B cell (primary cell): ENCODE measurements at regions not wholly inside any gene's neighbourhood (a gene's known extent, or its start where the extent isn't known, plus 50 kb on each side); places are given as distances from the start of the nearest gene placed in this dataset.

Experiments used
- ATAC-seq: fragments of 200-7000 bp; cut with Tn5 transposase; one replicate; pipeline ENCODE4 v1.10.0; 2021; ENCODE audit warnings: low read depth, mild to moderate bottlenecking, moderate number of reproducible peaks, moderate library complexity
- CTCF ChIA-PET: fragments of 350-600 bp; sonication (Branson Sonifier 250); formaldehyde crosslinking; loops from one replicate; lab custom pipeline; 2021; ENCODE audit warnings: antibody characterized with exemption, inconsistent platforms; lab: Charles Lee
- POLR2A ChIA-PET: fragments of 350-600 bp; sonication (Branson Sonifier 250); formaldehyde crosslinking; loops from one replicate; lab custom pipeline; 2021; ENCODE audit warnings: antibody characterized with exemption; lab: Charles Lee
- DNase-seq: peaks from one replicate; pipeline ENCODE4 v3.0.0; 2013
- H2AFZ ChIP-seq: 2 replicates; pipeline ENCODE4 v1.6.1; 2012; ENCODE audit warnings: mild to moderate bottlenecking, low read depth, low read length; ENCODE audit not compliant: insufficient read depth, poor library complexity, severe bottlenecking
- H3K27ac ChIP-seq, 2 donors: 1 replicate in 1 of 2; 2 replicates in 1 of 2; pipeline ENCODE4 v1.5.1; 2012 to 2013; ENCODE audit warnings: low read length in 2 of 2, mild to moderate bottlenecking in 2 of 2, moderate library complexity in 1 of 2
- H3K27me3 ChIP-seq, 4 experiments: fragments of 200-600 bp in 1 of 4; sonication (generic) in 1 of 4; replicated peaks in 1 of 4; 1 replicate in 2 of 4; 2 replicates in 2 of 4; pipeline versions ENCODE4 v1.6.1 to v1.7.0; 2013 to 2016; ENCODE audit warnings: low read length in 3 of 4, mild to moderate bottlenecking in 2 of 4, mixed read lengths in 1 of 4, moderate library complexity in 1 of 4; ENCODE audit not compliant: insufficient read depth in 4 of 4, control insufficient read depth in 3 of 4; ENCODE audit errors: control extremely low read depth in 1 of 4
- H3K36me3 ChIP-seq, 2 experiments: replicated peaks in 1 of 2; 1 replicate in 1 of 2; 2 replicates in 1 of 2; pipeline versions ENCODE4 v1.6.1 to v1.7.1; 2013; ENCODE audit warnings: low read length in 1 of 2; ENCODE audit not compliant: insufficient read depth in 2 of 2, control insufficient read depth in 1 of 2; ENCODE audit errors: control extremely low read depth in 1 of 2, extremely low read depth in 1 of 2
- H3K4me1 ChIP-seq, 2 donors: fragments of 200-600 bp in 1 of 2; sonication (generic) in 1 of 2; 1 replicate in 1 of 2; 2 replicates in 1 of 2; pipeline versions ENCODE4 v1.5.1 to v1.6.1; 2013 to 2017; ENCODE audit warnings: low read length in 2 of 2; ENCODE audit not compliant: control insufficient read depth in 2 of 2, insufficient read depth in 2 of 2
- H3K4me2 ChIP-seq: replicated peaks from 2 replicates; pipeline ENCODE3; 2012; ENCODE audit warnings: mild to moderate bottlenecking, low read depth, low read length; ENCODE audit not compliant: poor library complexity, severe bottlenecking
- H3K4me3 ChIP-seq, 5 experiments: fragments of 200-600 bp in 1 of 5; sonication (generic) in 1 of 5; 1 replicate in 3 of 5; 2 replicates in 2 of 5; pipeline versions ENCODE4 v1.5.1 to v1.7.0; 2011 to 2016; ENCODE audit warnings: low read length in 4 of 5, mild to moderate bottlenecking in 4 of 5, low read depth in 2 of 5, control low read depth in 1 of 5, moderate library complexity in 1 of 5; ENCODE audit not compliant: insufficient read depth in 1 of 5; ENCODE audit errors: control extremely low read depth in 1 of 5, extremely low read depth in 1 of 5
- H3K79me2 ChIP-seq: fragments of 200-600 bp; sonication (generic); one replicate; pipeline ENCODE4 v1.6.0; 2016; ENCODE audit warnings: low read length; ENCODE audit not compliant: control insufficient read depth, insufficient read depth
- H3K9ac ChIP-seq: fragments of 200-600 bp; sonication (generic); 2 replicates; pipeline ENCODE4 v1.6.1; 2017; ENCODE audit warnings: mild to moderate bottlenecking, low read length, moderate library complexity
- H3K9me3 ChIP-seq, 3 donors: one replicate each; pipeline versions ENCODE4 v1.6.1 to v1.7.1; 2013; ENCODE audit warnings: low read length in 2 of 3; ENCODE audit not compliant: control insufficient read depth in 2 of 3, insufficient read depth in 1 of 3; ENCODE audit errors: control extremely low read depth in 1 of 3
- H4K20me1 ChIP-seq: 2 replicates; pipeline ENCODE4 v1.6.0; 2012; ENCODE audit warnings: mild to moderate bottlenecking, low read length; ENCODE audit not compliant: insufficient read depth, control insufficient read depth, poor library complexity, severe bottlenecking
- H3K27ac Mint-ChIP-seq: one replicate; pipeline ENCODE4 v1.8.0; 2021; ENCODE audit warnings: mixed read lengths
- H3K27me3 Mint-ChIP-seq: one replicate; pipeline ENCODE4 v1.8.0; 2021; ENCODE audit warnings: mixed read lengths
- H3K4me1 Mint-ChIP-seq: one replicate; pipeline ENCODE4 v1.8.0; 2021; ENCODE audit warnings: mixed read lengths
- H3K4me3 Mint-ChIP-seq: one replicate; pipeline ENCODE4 v1.8.0; 2021; ENCODE audit warnings: mixed read lengths
- H3K9me3 Mint-ChIP-seq: one replicate; pipeline ENCODE4 v1.8.0; 2022; ENCODE audit warnings: mixed read lengths; ENCODE audit not compliant: insufficient read depth
- CTCF ChIP-seq: fragments of 200-600 bp; IDR thresholded peaks from one replicate; pipeline ENCODE4 v1.8.0; 2022; ENCODE audit warnings: antibody characterized with exemption, mild to moderate bottlenecking
- EZH2 ChIP-seq: IDR thresholded peaks from 2 replicates; pipeline ENCODE4 v1.6.1; 2012; ENCODE audit warnings: borderline replicate concordance, low read depth, mild to moderate bottlenecking, moderate library complexity, low read length; ENCODE audit not compliant: insufficient read depth, poor library complexity, severe bottlenecking
- WGBS: methylation state at CpG from one replicate; pipeline ENCODE4 v1.1.5; 2013; ENCODE audit warnings: missing lambda C conversion rate; ENCODE audit not compliant: insufficient coverage; 5-methylcytosine and 5-hydroxymethylcytosine counted together
- intact Hi-C: fragments of 100-400 bp; cut with micrococcal nuclease; formaldehyde crosslinking; loops from one replicate; pipeline ENCODE4 v1.10.0; 2022

- ChIA-PET CTCF (no interaction called here), POLR2A (no interaction called here)
- Mint-ChIP-seq H3K4me1 (no peaks in the 10 kb centered on the region), H3K27me3 (no peaks in the 10 kb centered on the region), H3K9me3 (no peaks in the 10 kb centered on the region), H3K4me3 (no peak overlapping the region), H3K27ac (no peak overlapping the region)
- Histone ChIP-seq H3K27me3 (no peaks in the 10 kb centered on the region), H3K4me3 (no peak overlapping the region), H3K27ac (no peak overlapping the region), H3K36me3 (no peaks in the 10 kb centered on the region), H2AFZ (no peak overlapping the region), H3K9ac (no peak overlapping the region), H3K4me2 (no peak overlapping the region), H3K4me1 (no peaks in the 10 kb centered on the region), H4K20me1 (no peaks in the 10 kb centered on the region), H3K9me3 (peaks cover 0 to 6% (median 0%) of the 10 kb centered on the region in 3 donors), H3K79me2 (no peaks in the 10 kb centered on the region)
- 100% methylated on average over 1 of the region's 2 CpGs for WGBS
- no peak for TF ChIP-seq CTCF
- TF ChIP-seq EZH2: no peak
- intact Hi-C loops: no loop called here
- DNase-seq (no peak), ATAC-seq (no peak)
These were observed 1568.9 kb upstream of the IGFBP7 start for GRCh38 chr4:58679051-58679450.

- Histone ChIP-seq H3K79me2 (no peaks in the 10 kb centered on the region), H3K27me3 (no peaks in the 10 kb centered on the region), H2AFZ (no peak overlapping the region), H3K9ac (no peak overlapping the region), H3K4me3 (no peak overlapping the region), H3K4me1 (no peaks in the 10 kb centered on the region), H3K27ac (no peak overlapping the region), H3K36me3 (no peaks in the 10 kb centered on the region), H3K4me2 (no peak overlapping the region), H4K20me1 (no peaks in the 10 kb centered on the region), H3K9me3 (peaks cover 0 to 4% (median 0%) of the 10 kb centered on the region in 3 donors)
- POLR2A ChIA-PET: no interaction called here
- peaks cover 2% of the 10 kb centered on the region for H3K9me3 Mint-ChIP-seq
- no peaks in the 10 kb centered on the region for H3K4me1 Mint-ChIP-seq
- no peak overlapping the region for H3K4me3 Mint-ChIP-seq
- no peak for DNase-seq
- no peaks in the 10 kb centered on the region for H3K27me3 Mint-ChIP-seq
- no peak for TF ChIP-seq EZH2
- no peak for TF ChIP-seq CTCF
- intact Hi-C loops: no loop called here
- no peak for ATAC-seq
- CTCF ChIA-PET: no interaction called here
- H3K27ac Mint-ChIP-seq: no peak overlapping the region
These were observed 1559.6 kb upstream of the IGFBP7 start for GRCh38 chr4:58669783-58670182.
